GM18498 (cell line): ENCODE measurements at regions not wholly inside any gene's neighbourhood (a gene's known extent, or its start where the extent isn't known, plus 50 kb on each side); places are given as distances from the start of the nearest gene placed in this dataset.
A peak's percentile ranks its signal among the peaks of the same experiment; 100 is the strongest.

Source experiments
- ATAC-seq: cut with Tn5 transposase; IDR thresholded peaks from one replicate; pipeline ENCODE4 v1.9.1; 2021; ENCODE audit warnings: mild to moderate bottlenecking, moderate library complexity; ENCODE audit not compliant: unreplicated experiment

GRCh38 chr14:89013698-89014568, 189.5 kb downstream of the TTC8 start:
- no peak for ATAC-seq

- ATAC-seq: no peak
Measured at GRCh38 chr14:89014569-89014850, 190.1 kb downstream of the TTC8 start.

- no peak for ATAC-seq
Measured at GRCh38 chr14:89015016-89015415, 190.6 kb downstream of the TTC8 start.

GRCh38 chr14:89017417-89017816, 193.0 kb downstream of the TTC8 start:
- no peak for ATAC-seq

- no peak for ATAC-seq
Measured at GRCh38 chr14:89022274-89022673, 197.8 kb downstream of the TTC8 start.

- ATAC-seq: no peak
Measured at GRCh38 chr14:89024691-89025090, 200.2 kb downstream of the TTC8 start.

- ATAC-seq: no peak
Measured at GRCh38 chr14:89025561-89026236, 201.2 kb downstream of the TTC8 start.

- peak; percentile 88 for ATAC-seq
Measured at GRCh38 chr14:89027097-89027740, 202.8 kb downstream of the TTC8 start.

- ATAC-seq: no peak
Measured at GRCh38 chr14:89028462-89029134, 204.1 kb downstream of the TTC8 start.

GRCh38 chr14:89029961-89030694, 205.7 kb downstream of the TTC8 start:
- ATAC-seq: no peak

- ATAC-seq: no peak
Measured at GRCh38 chr14:89030921-89031320, 206.5 kb downstream of the TTC8 start.

- ATAC-seq: no peak
Measured at GRCh38 chr14:89032086-89032649, 207.7 kb downstream of the TTC8 start.

GRCh38 chr14:89033756-89034155, 209.3 kb downstream of the TTC8 start:
- ATAC-seq: no peak

GRCh38 chr14:89036371-89036770, 211.9 kb downstream of the TTC8 start:
- ATAC-seq: no peak

- no peak for ATAC-seq
Measured at GRCh38 chr14:89037065-89037464, 212.6 kb downstream of the TTC8 start.

GRCh38 chr14:89040080-89040459, 215.6 kb downstream of the TTC8 start:
- no peak for ATAC-seq

- ATAC-seq: peak; percentile 72
Measured at GRCh38 chr14:89040460-89041256, 216.2 kb downstream of the TTC8 start.

GRCh38 chr14:89041257-89041582, 216.8 kb downstream of the TTC8 start:
- no peak for ATAC-seq

- no peak for ATAC-seq
Measured at GRCh38 chr14:89042021-89042420, 217.6 kb downstream of the TTC8 start.

GRCh38 chr14:89053303-89053702, 228.9 kb downstream of the TTC8 start:
- no peak for ATAC-seq
